ENCODE measurements at regions not wholly inside any gene's neighbourhood (a gene's known extent, or its start where the extent isn't known, plus 50 kb on each side); places are given as distances from the start of the nearest gene placed in this dataset.
"Not testable (repeated sequence)": the region's sequence is repeated elsewhere in the genome, so short reads cannot be mapped to it uniquely, and the experiment has no call there.

GRCh38 chr6:94785514-94785913 is 791.8 kb upstream of the MANEA start:
- Histone ChIP-seq H3K4me1 (ENCODE audit: control insufficient read depth, insufficient read depth, low read length) (no peaks in the 10 kb centered on the region), H3K36me3 (ENCODE audit: control insufficient read depth, insufficient read depth, low read length) (no peaks in the 10 kb centered on the region), H3K27me3 (ENCODE audit: control insufficient read depth, insufficient read depth, low read length) (no peaks in the 10 kb centered on the region), H3K4me3 (ENCODE audit: low read length) (no peak overlapping the region), H3K27ac (ENCODE audit: low read depth, low read length) (no peak overlapping the region), H3K9ac (ENCODE audit: low read length) (no peak overlapping the region)

GRCh38 chr6:94785081-94785480 is 792.3 kb upstream of the MANEA start:
- H3K36me3 ChIP-seq (ENCODE audit: control insufficient read depth, insufficient read depth, low read length); H3K27me3 ChIP-seq (ENCODE audit: control insufficient read depth, insufficient read depth, low read length); H3K4me1 ChIP-seq (ENCODE audit: control insufficient read depth, insufficient read depth, low read length); H3K4me3 ChIP-seq (ENCODE audit: low read length); H3K27ac ChIP-seq (ENCODE audit: low read depth, low read length); H3K9ac ChIP-seq (ENCODE audit: low read length): not testable (repeated sequence)

GRCh38 chr6:94769197-94769596 is 808.1 kb upstream of the MANEA start:
- H3K36me3 ChIP-seq (ENCODE audit: control insufficient read depth, insufficient read depth, low read length): no peaks in the 10 kb centered on the region
- H3K4me3 ChIP-seq (ENCODE audit: low read length): no peak overlapping the region
- no peak overlapping the region for H3K9ac ChIP-seq (ENCODE audit: low read length)
- H3K4me1 ChIP-seq (ENCODE audit: control insufficient read depth, insufficient read depth, low read length): no peaks in the 10 kb centered on the region
- H3K27me3 ChIP-seq (ENCODE audit: control insufficient read depth, insufficient read depth, low read length): no peaks in the 10 kb centered on the region
- H3K27ac ChIP-seq (ENCODE audit: low read depth, low read length): no peak overlapping the region

- H3K9ac ChIP-seq (ENCODE audit: low read length): no peak overlapping the region
- no peak overlapping the region for H3K4me3 ChIP-seq (ENCODE audit: low read length)
- H3K36me3 ChIP-seq (ENCODE audit: control insufficient read depth, insufficient read depth, low read length): no peaks in the 10 kb centered on the region
- H3K27me3 ChIP-seq (ENCODE audit: control insufficient read depth, insufficient read depth, low read length): no peaks in the 10 kb centered on the region
- no peaks in the 10 kb centered on the region for H3K4me1 ChIP-seq (ENCODE audit: control insufficient read depth, insufficient read depth, low read length)
- H3K27ac ChIP-seq (ENCODE audit: low read depth, low read length): no peak overlapping the region
Measured at GRCh38 chr6:94751641-94752329, 825.5 kb upstream of the MANEA start.

DNA sequence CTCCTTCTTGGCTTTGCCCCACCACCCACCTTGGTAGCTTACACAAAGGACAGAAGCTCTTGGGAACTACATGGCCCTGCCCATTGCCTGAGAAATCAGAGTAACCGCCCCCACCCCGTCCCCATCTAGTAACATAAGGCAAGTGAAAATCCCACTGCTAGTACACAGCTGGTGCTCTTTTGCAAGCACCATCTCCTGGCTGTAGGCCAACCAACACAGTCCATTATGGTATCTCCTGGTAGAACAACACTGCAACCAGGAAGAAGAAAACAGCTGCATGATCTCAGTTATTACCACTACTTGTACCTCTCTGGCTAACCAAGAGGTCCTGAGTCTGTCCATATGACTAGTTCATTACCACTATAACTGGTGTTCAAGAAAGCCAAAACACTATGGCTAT is 841.1 kb upstream of the MANEA start:
- Histone ChIP-seq H3K9ac (ENCODE audit: low read length) (no peak overlapping the region), H3K4me3 (ENCODE audit: low read length) (no peak overlapping the region), H3K36me3 (ENCODE audit: control insufficient read depth, insufficient read depth, low read length) (no peaks in the 10 kb centered on the region), H3K27ac (ENCODE audit: low read depth, low read length) (no peak overlapping the region), H3K27me3 (ENCODE audit: control insufficient read depth, insufficient read depth, low read length) (no peaks in the 10 kb centered on the region), H3K4me1 (ENCODE audit: control insufficient read depth, insufficient read depth, low read length) (no peaks in the 10 kb centered on the region)

- no peak overlapping the region for H3K27ac ChIP-seq (ENCODE audit: low read depth, low read length)
- no peaks in the 10 kb centered on the region for H3K27me3 ChIP-seq (ENCODE audit: control insufficient read depth, insufficient read depth, low read length)
- no peak overlapping the region for H3K4me3 ChIP-seq (ENCODE audit: low read length)
- no peaks in the 10 kb centered on the region for H3K36me3 ChIP-seq (ENCODE audit: control insufficient read depth, insufficient read depth, low read length)
- H3K4me1 ChIP-seq (ENCODE audit: control insufficient read depth, insufficient read depth, low read length): no peaks in the 10 kb centered on the region
- H3K9ac ChIP-seq (ENCODE audit: low read length): no peak overlapping the region
Measured at GRCh38 chr6:94735270-94735669, 842.1 kb upstream of the MANEA start.

- H3K4me1 ChIP-seq (ENCODE audit: control insufficient read depth, insufficient read depth, low read length): no peaks in the 10 kb centered on the region
- no peak overlapping the region for H3K27ac ChIP-seq (ENCODE audit: low read depth, low read length)
- H3K9ac ChIP-seq (ENCODE audit: low read length): no peak overlapping the region
- no peaks in the 10 kb centered on the region for H3K27me3 ChIP-seq (ENCODE audit: control insufficient read depth, insufficient read depth, low read length)
- H3K4me3 ChIP-seq (ENCODE audit: low read length): no peak overlapping the region
- no peaks in the 10 kb centered on the region for H3K36me3 ChIP-seq (ENCODE audit: control insufficient read depth, insufficient read depth, low read length)
Measured at GRCh38 chr6:94734751-94735150, 842.6 kb upstream of the MANEA start.

GRCh38 chr6:94733066-94733465 is 844.3 kb upstream of the MANEA start:
- H3K27me3 ChIP-seq (ENCODE audit: control insufficient read depth, insufficient read depth, low read length): no peaks in the 10 kb centered on the region
- H3K4me3 ChIP-seq (ENCODE audit: low read length): no peak overlapping the region
- no peaks in the 10 kb centered on the region for H3K4me1 ChIP-seq (ENCODE audit: control insufficient read depth, insufficient read depth, low read length)
- no peak overlapping the region for H3K9ac ChIP-seq (ENCODE audit: low read length)
- no peaks in the 10 kb centered on the region for H3K36me3 ChIP-seq (ENCODE audit: control insufficient read depth, insufficient read depth, low read length)
- H3K27ac ChIP-seq (ENCODE audit: low read depth, low read length): no peak overlapping the region

DNA sequence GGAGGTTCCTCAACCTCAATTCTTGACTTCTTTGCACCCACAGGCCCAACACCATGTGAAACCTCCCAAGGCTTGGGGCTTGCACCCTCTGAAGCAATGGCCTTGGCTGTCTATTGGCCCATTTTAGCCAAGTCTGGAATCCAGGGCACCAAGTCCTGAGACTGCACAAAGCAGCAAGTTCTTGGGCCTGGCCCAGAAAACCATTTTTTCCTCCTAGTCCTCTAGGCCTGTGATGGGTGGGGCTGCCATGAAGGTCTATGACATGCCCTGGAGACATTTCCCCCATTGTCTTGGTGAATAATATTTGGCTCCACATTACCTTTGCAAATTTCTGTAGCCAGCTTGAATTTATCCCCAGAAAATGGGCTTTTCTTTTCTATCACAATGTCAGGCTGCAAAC is 849.6 kb upstream of the MANEA start:
- Histone ChIP-seq H3K27me3 (ENCODE audit: control insufficient read depth, insufficient read depth, low read length) (no peaks in the 10 kb centered on the region), H3K4me1 (ENCODE audit: control insufficient read depth, insufficient read depth, low read length) (no peaks in the 10 kb centered on the region), H3K27ac (ENCODE audit: low read depth, low read length) (no peak overlapping the region), H3K36me3 (ENCODE audit: control insufficient read depth, insufficient read depth, low read length) (no peaks in the 10 kb centered on the region), H3K9ac (ENCODE audit: low read length) (no peak overlapping the region), H3K4me3 (ENCODE audit: low read length) (no peak overlapping the region)

- no peak overlapping the region for H3K27ac ChIP-seq (ENCODE audit: low read depth, low read length)
- H3K36me3 ChIP-seq (ENCODE audit: control insufficient read depth, insufficient read depth, low read length): no peaks in the 10 kb centered on the region
- H3K9ac ChIP-seq (ENCODE audit: low read length): no peak overlapping the region
- H3K4me3 ChIP-seq (ENCODE audit: low read length): no peak overlapping the region
- H3K4me1 ChIP-seq (ENCODE audit: control insufficient read depth, insufficient read depth, low read length): no peaks in the 10 kb centered on the region
- H3K27me3 ChIP-seq (ENCODE audit: control insufficient read depth, insufficient read depth, low read length): no peaks in the 10 kb centered on the region
Measured at GRCh38 chr6:94721459-94721858, 855.9 kb upstream of the MANEA start.

DNA sequence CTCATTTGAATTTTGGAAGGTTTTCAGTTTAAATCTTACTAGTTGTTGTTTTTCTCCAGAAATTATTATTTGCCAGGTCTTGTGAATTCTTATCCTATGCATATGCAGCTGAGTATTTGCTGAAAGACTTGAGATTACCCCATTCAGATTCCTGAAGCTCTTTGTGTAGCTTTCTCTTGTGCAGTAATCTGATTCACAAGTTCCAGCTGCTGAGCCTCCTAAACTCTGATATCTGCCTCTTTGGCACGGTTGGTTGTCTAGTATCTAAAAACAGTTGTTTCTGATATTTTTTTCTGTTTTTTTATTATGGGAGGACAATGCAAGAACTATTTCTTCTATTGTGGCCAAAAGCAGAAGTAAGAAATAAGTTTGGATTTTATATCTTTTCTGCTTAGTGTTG is 863.9 kb upstream of the MANEA start:
- Histone ChIP-seq H3K27ac (ENCODE audit: low read depth, low read length) (no peak overlapping the region), H3K9ac (ENCODE audit: low read length) (no peak overlapping the region), H3K36me3 (ENCODE audit: control insufficient read depth, insufficient read depth, low read length) (no peaks in the 10 kb centered on the region), H3K27me3 (ENCODE audit: control insufficient read depth, insufficient read depth, low read length) (no peaks in the 10 kb centered on the region), H3K4me1 (ENCODE audit: control insufficient read depth, insufficient read depth, low read length) (no peaks in the 10 kb centered on the region), H3K4me3 (ENCODE audit: low read length) (no peak overlapping the region)

- Histone ChIP-seq H3K4me3 (ENCODE audit: low read length) (no peak overlapping the region), H3K9ac (ENCODE audit: low read length) (no peak overlapping the region), H3K27me3 (ENCODE audit: control insufficient read depth, insufficient read depth, low read length) (no peaks in the 10 kb centered on the region), H3K4me1 (ENCODE audit: control insufficient read depth, insufficient read depth, low read length) (no peaks in the 10 kb centered on the region), H3K36me3 (ENCODE audit: control insufficient read depth, insufficient read depth, low read length) (no peaks in the 10 kb centered on the region), H3K27ac (ENCODE audit: low read depth, low read length) (no peak overlapping the region)
Measured at GRCh38 chr6:94698773-94699172, 878.6 kb upstream of the MANEA start.

- H3K4me3 ChIP-seq (ENCODE audit: low read length); H3K9ac ChIP-seq (ENCODE audit: low read length); H3K4me1 ChIP-seq (ENCODE audit: control insufficient read depth, insufficient read depth, low read length); H3K27ac ChIP-seq (ENCODE audit: low read depth, low read length); H3K36me3 ChIP-seq (ENCODE audit: control insufficient read depth, insufficient read depth, low read length); H3K27me3 ChIP-seq (ENCODE audit: control insufficient read depth, insufficient read depth, low read length): not testable (repeated sequence)
Measured at GRCh38 chr6:94687255-94687654, 890.1 kb upstream of the MANEA start.
